Stimulated activated CD8-positive, alpha-beta memory T cell treated with anti-CD3 and anti-CD28 coated beads, Interleukin-7, amount 100 ng/mL, for 4 hours (primary cell): ENCODE measurements at regions not wholly inside any gene's neighbourhood (a gene's known extent, or its start where the extent isn't known, plus 50 kb on each side); places are given as distances from the start of the nearest gene placed in this dataset.
A peak's percentile ranks its signal among the peaks of the same experiment; 100 is the strongest.

ENCODE experiments used
- DNase-seq, 2 donors: peaks; one replicate each; pipeline ENCODE4 v3.0.0-alpha.2; 2020; ENCODE audit warnings: low read depth in 2 of 2

- DNase-seq, result no peak
These were observed 105.5 kb upstream of the RUNX3 start for GRCh38 chr1:25035523-25036116.

GRCh38 chr1:25034736-25035522, 104.9 kb upstream of the RUNX3 start:
- DNase-seq, result no peak

GRCh38 chr1:25033828-25034705, 104.0 kb upstream of the RUNX3 start:
- DNase-seq, result peak in 1 of 2 donors; percentile 49

- DNase-seq, result no peak
These were observed 103.2 kb upstream of the RUNX3 start for GRCh38 chr1:25033030-25033827.

- peak; percentile 40 to 46 for DNase-seq
These were observed 102.0 kb upstream of the RUNX3 start for GRCh38 chr1:25031966-25032667.

- DNase-seq, result peak; percentile 56 to 63
These were observed 101.5 kb upstream of the RUNX3 start for GRCh38 chr1:25031601-25031965.

- DNase-seq, result peak; percentile 73 to 75
These were observed 100.9 kb upstream of the RUNX3 start for GRCh38 chr1:25030674-25031589.

- DNase-seq, result no peak
These were observed 99.9 kb upstream of the RUNX3 start for GRCh38 chr1:25030012-25030411.

- peak in 1 of 2 donors; percentile 28 for DNase-seq
These were observed 99.0 kb upstream of the RUNX3 start for GRCh38 chr1:25028907-25029599.

- DNase-seq, result no peak
These were observed 98.5 kb upstream of the RUNX3 start for GRCh38 chr1:25028587-25028906.

GRCh38 chr1:25027822-25028586, 97.9 kb upstream of the RUNX3 start:
- DNase-seq, result no peak

- no peak for DNase-seq
These were observed 96.8 kb upstream of the RUNX3 start for GRCh38 chr1:25026730-25027450.

- no peak for DNase-seq
These were observed 96.2 kb upstream of the RUNX3 start for GRCh38 chr1:25026304-25026703.

- DNase-seq, result no peak
These were observed 94.7 kb upstream of the RUNX3 start for GRCh38 chr1:25024615-25025350.

GRCh38 chr1:25023826-25024225, 93.8 kb upstream of the RUNX3 start:
- DNase-seq, result no peak

GRCh38 chr1:25023190-25023578, 93.1 kb upstream of the RUNX3 start:
- DNase-seq, result no peak
